ENCODE measurements at regions not wholly inside any gene's neighbourhood (a gene's known extent, or its start where the extent isn't known, plus 50 kb on each side); places are given as distances from the start of the nearest gene placed in this dataset.
A peak's percentile ranks its signal among the peaks of the same experiment; 100 is the strongest.

DNA sequence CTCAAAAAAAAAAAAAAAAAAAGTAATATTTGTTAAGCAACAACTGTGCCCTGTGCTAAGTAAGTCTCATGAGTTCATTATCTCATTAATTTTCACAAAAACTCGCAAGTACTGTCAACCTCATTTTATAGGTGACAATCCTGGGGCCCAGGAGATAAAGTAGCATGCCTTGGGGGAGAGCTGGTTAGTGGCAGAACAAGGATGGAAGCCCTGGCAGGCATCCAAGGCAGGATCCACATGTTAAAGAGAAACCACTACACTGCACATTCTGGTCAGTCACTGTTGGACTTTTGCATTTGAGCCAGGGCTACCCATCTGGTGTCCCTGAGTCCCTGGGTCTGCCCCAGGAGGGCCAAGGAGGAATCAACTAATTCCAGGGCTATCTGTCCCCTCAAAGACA, 54.6 kb downstream of the ZFP36L2 start:
- TF ChIP-seq, protein P1, sequence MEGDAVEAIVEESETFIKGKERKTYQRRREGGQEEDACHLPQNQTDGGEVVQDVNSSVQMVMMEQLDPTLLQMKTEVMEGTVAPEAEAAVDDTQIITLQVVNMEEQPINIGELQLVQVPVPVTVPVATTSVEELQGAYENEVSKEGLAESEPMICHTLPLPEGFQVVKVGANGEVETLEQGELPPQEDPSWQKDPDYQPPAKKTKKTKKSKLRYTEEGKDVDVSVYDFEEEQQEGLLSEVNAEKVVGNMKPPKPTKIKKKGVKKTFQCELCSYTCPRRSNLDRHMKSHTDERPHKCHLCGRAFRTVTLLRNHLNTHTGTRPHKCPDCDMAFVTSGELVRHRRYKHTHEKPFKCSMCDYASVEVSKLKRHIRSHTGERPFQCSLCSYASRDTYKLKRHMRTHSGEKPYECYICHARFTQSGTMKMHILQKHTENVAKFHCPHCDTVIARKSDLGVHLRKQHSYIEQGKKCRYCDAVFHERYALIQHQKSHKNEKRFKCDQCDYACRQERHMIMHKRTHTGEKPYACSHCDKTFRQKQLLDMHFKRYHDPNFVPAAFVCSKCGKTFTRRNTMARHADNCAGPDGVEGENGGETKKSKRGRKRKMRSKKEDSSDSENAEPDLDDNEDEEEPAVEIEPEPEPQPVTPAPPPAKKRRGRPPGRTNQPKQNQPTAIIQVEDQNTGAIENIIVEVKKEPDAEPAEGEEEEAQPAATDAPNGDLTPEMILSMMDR (IDR thresholded peaks at IDR 0.05; ENCODE audit: extremely low read depth, insufficient read depth, missing control alignments) = no peak
- in situ Hi-C loops (cut with MboI; ENCODE audit: low pct_unique_long_range_greater_than_20kb, low sequenced_read_pairs, unreplicated experiment) = no loop called here
- no peak for DNase-seq (ENCODE audit: low spot score)

DNA sequence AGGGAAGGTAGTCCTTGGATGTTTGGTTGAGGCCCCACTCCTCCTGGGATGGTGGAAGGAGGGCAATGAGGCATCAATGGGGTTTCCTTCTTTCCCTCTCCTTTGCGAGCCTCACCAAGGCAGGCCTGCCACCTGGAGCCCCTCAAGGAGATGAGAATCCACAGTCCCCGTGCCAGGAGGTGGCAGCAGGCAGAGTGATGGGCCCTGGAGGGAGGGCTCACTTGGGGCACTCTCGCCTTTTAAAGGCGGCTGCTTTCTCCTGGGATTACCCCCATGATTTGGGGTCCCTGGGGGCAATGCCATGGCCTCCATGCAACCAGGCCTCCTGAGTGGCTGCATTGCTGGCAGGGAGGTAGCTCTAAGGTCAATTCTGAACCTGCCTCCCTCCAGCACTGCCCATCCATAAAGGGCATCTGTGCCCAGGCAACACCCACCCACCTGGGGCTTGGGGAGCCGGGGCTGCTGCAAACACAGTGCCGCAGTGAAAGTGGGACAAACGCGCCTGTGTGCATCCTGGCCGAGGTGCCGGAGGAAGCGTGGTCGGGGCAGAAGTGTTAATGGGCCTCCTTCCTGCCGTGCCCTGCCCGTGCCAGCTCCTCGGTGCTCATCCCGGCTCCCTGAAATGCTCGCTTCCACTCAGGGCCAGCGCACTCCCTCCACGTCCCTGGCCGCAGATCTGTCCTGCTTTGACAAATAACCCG, 55.9 kb downstream of the ZFP36L2 start:
- in situ Hi-C loops (cut with MboI; ENCODE audit: low pct_unique_long_range_greater_than_20kb, low sequenced_read_pairs, unreplicated experiment) = no loop called here
- TF ChIP-seq, protein P1 (IDR thresholded peaks at IDR 0.05; ENCODE audit: extremely low read depth, insufficient read depth, missing control alignments) = peak; percentile 2
- no peak for DNase-seq (ENCODE audit: low spot score)

DNA sequence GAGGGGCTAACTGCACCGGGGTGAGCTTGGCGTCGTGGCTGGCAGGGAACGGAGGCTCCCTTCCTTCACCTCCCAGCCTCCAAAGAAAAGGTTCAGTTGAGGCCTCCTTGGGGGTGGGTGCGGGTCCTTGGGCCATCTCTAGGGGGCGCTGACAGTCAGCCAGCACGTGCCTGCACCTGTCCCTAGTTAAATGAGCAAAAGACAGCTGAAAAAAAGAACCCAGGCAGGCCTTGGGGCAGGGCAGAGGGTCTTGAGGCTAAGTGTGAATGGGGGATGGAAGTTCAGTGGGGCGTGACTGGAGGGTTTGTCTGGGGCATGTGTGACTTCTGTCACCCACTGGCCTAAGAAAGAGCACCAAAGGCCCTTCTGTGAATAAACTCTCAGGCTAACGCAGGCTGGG, 56.4 kb downstream of the ZFP36L2 start:
- TF ChIP-seq, protein P1 (IDR thresholded peaks at IDR 0.05; ENCODE audit: extremely low read depth, insufficient read depth, missing control alignments) = peak; percentile 78
- peak; percentile 66 for DNase-seq (ENCODE audit: low spot score)
- in situ Hi-C loops (cut with MboI; ENCODE audit: low pct_unique_long_range_greater_than_20kb, low sequenced_read_pairs, unreplicated experiment) = loop anchor here (10.0 kb wide), 1 partner anchor 55 kb away; the partner anchor contains the start of gene ZFP36L2

DNA sequence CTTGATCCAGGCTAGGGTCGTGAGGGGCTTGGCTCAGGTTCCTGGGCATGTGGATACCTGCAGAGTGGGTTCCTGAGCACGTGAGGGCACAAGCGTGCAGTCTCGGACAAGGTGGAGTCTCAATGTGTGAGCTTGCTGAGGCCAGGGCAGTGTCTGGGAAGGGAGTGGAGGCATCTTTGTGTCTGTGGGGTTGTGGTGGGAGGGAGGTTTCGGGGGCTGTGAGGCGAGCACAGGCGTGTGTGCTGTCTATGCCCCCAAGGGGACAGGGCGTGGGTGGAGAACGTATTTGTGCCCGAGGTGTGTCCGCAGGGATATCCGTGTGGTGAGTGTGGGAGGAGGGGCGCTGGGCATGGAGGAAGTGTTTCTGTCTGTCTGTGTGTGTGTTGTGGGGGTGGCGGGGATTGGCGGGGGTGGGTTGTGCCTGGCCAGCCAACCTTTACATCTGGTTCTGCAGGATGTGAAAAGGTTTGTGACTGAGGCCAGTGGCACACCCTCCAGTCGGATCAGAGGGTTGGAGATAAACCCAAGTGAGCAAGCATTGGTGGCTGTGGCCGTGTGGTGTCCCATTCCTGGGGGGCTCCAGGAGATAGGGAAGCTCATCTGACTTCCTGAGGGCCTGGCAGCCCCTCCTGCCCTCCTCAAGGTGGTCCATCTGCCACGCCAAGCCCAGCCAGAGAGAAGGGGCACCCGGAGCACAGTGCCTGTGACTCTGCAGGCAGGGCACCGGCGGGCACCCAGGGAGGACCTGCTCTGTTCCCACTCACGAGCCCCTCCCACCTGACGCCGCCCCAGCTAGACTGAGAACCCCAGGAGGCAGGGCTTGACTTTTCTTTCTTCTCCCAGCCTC, 57.1 kb downstream of the ZFP36L2 start:
- peak; percentile 47 for DNase-seq (ENCODE audit: low spot score)
- TF ChIP-seq, protein P1 (IDR thresholded peaks at IDR 0.05; ENCODE audit: extremely low read depth, insufficient read depth, missing control alignments) = peak; percentile 19
- in situ Hi-C loops (cut with MboI; ENCODE audit: low pct_unique_long_range_greater_than_20kb, low sequenced_read_pairs, unreplicated experiment) = loop anchor here (10.0 kb wide), 1 partner anchor 55 kb away; the partner anchor contains the start of gene ZFP36L2

DNA sequence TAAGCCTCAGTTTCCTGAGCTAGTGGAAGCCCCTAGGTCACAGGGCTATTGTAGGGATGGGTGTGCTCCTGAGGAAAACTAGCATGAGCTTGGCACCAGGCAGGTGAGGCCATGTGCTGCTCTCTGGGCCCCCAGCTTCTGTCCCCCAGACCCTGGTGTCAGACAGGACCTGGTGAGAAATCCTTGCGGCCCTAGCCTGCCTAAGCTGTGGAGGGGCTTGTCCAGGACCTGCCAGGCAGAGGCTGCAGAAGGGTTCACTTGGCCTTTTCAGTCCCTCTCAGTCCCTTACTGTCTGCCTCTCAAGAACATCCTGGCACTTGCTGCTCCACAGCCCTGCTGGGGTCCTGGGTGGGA, 58.4 kb downstream of the ZFP36L2 start:
- in situ Hi-C loops (cut with MboI; ENCODE audit: low pct_unique_long_range_greater_than_20kb, low sequenced_read_pairs, unreplicated experiment) = loop anchor here (10.0 kb wide), 1 partner anchor 57 kb away; the partner anchor contains the start of gene ZFP36L2
- DNase-seq (ENCODE audit: low spot score) = no peak
- TF ChIP-seq, protein P1 (IDR thresholded peaks at IDR 0.05; ENCODE audit: extremely low read depth, insufficient read depth, missing control alignments) = no peak

DNA sequence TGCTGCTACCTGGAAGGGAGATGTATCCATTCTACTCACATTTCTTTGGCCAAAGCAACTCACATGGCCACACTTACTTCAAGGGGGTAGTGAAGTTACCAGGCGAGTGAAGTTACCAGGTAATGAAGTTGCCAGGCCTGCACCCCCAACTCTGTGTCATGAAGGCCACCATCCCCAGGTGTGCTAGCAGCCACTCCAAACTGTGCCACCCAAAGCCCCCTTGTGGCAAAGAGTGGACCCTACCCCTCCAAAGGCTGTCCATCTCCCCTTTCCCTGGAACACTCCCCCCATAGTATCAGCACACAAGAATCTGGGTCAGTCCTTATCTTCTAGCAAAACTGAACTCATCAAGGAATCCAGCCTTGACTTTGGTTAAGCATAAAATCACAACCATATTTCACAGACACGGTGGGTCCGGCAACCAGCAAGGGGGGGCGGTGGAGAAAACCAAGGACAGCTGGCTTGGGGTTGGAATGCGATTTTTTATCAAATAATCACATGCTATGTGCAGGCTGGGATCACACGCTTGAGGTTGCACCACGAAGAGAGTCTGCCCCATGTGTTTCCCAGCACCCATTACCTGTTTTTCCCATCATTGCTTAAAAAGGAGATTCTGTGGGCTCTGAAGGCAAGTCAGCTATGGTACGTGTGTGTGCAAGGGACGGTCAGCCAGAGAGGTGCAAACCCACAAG, 60.9 kb downstream of the ZFP36L2 start:
- in situ Hi-C loops (cut with MboI; ENCODE audit: low pct_unique_long_range_greater_than_20kb, low sequenced_read_pairs, unreplicated experiment) = loop anchor here (10.0 kb wide), 1 partner anchor 59 kb away; the partner anchor contains the start of gene ZFP36L2
- TF ChIP-seq, protein P1 (IDR thresholded peaks at IDR 0.05; ENCODE audit: extremely low read depth, insufficient read depth, missing control alignments) = peak; percentile 9
- no peak for DNase-seq (ENCODE audit: low spot score)
